Upper lobe of left lung (tissue), 4 donors: ENCODE measurements at regions not wholly inside any gene's neighbourhood (a gene's known extent, or its start where the extent isn't known, plus 50 kb on each side); places are given as distances from the start of the nearest gene placed in this dataset.

Source experiments
- EP300 ChIP-seq, 4 donors: sonication (generic); formaldehyde crosslinking; IDR thresholded peaks; one replicate each; pipeline ENCODE4 v1.5.1; 2017; ENCODE audit warnings: antibody characterized with exemption in 4 of 4, control low read depth in 2 of 4
- POLR2AphosphoS5 ChIP-seq, 2 donors: sonication (generic); formaldehyde crosslinking; IDR thresholded peaks; one replicate each; pipeline ENCODE4 v1.5.1; 2017; ENCODE audit warnings: antibody characterized with exemption in 2 of 2
- TF ChIP-seq, protein P1 (sequence below), 6 experiments: fragments of 450-650 bp in 4 of 6; fragments of 200-600 bp in 2 of 6; sonication (generic) in 2 of 6; IDR thresholded peaks; one replicate each; pipeline ENCODE4 v1.5.1; 2016 to 2019; ENCODE audit warnings: antibody characterized with exemption in 6 of 6

DNA sequence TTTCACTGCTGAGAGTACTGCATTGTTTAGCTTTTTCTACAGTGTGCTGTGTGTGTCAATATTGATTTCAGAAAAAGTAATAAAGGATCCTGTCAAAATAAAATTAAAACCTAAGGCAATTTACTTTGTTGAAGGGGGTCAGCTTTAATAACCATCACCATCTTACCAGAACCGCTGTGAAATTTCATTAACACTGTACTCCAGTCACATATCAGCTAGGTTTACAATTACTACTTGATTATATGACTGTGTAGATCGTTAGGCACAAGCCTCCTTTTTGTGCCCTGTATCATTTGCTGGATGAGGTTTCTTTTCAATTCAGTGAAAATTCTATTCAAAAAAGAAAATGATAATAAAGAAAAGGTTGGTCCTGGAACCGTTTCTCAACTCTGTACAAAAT is 917.2 kb downstream of the CENPC start:
- TF ChIP-seq, protein P1, sequence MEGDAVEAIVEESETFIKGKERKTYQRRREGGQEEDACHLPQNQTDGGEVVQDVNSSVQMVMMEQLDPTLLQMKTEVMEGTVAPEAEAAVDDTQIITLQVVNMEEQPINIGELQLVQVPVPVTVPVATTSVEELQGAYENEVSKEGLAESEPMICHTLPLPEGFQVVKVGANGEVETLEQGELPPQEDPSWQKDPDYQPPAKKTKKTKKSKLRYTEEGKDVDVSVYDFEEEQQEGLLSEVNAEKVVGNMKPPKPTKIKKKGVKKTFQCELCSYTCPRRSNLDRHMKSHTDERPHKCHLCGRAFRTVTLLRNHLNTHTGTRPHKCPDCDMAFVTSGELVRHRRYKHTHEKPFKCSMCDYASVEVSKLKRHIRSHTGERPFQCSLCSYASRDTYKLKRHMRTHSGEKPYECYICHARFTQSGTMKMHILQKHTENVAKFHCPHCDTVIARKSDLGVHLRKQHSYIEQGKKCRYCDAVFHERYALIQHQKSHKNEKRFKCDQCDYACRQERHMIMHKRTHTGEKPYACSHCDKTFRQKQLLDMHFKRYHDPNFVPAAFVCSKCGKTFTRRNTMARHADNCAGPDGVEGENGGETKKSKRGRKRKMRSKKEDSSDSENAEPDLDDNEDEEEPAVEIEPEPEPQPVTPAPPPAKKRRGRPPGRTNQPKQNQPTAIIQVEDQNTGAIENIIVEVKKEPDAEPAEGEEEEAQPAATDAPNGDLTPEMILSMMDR (IDR thresholded peaks at IDR 0.05) = no peak
- TF ChIP-seq POLR2AphosphoS5 (IDR thresholded peaks at IDR 0.05) (no peak), EP300 (IDR thresholded peaks at IDR 0.05) (no peak)
